Nephron progenitor cell (in vitro differentiated cells): ENCODE measurements at regions not wholly inside any gene's neighbourhood (a gene's known extent, or its start where the extent isn't known, plus 50 kb on each side); places are given as distances from the start of the nearest gene placed in this dataset.

Experiments used
- DNase-seq: peaks from one replicate; pipeline ENCODE4 v3.0.0; 2021
- H3K27ac Mint-ChIP-seq: 2 replicates; pipeline ENCODE4 v1.8.0; 2021; ENCODE audit warnings: mild to moderate bottlenecking, moderate library complexity, mixed read lengths
- H3K27me3 Mint-ChIP-seq: 2 replicates; pipeline ENCODE4 v1.8.0; 2021; ENCODE audit warnings: mild to moderate bottlenecking, low read depth, mixed read lengths; ENCODE audit not compliant: poor library complexity
- H3K36me3 Mint-ChIP-seq: 2 replicates; pipeline ENCODE4 v1.8.0; 2021; ENCODE audit warnings: low read depth, mixed read lengths
- H3K4me1 Mint-ChIP-seq: 2 replicates; pipeline ENCODE4 v1.8.0; 2021; ENCODE audit warnings: mixed read lengths
- H3K4me3 Mint-ChIP-seq: 2 replicates; pipeline ENCODE4 v1.8.0; 2021; ENCODE audit warnings: mild to moderate bottlenecking, moderate library complexity, mixed read lengths
- H3K9me3 Mint-ChIP-seq: 2 replicates; pipeline ENCODE4 v1.8.0; 2021; ENCODE audit warnings: mild to moderate bottlenecking, moderate library complexity, mixed read lengths
- TF ChIP-seq, protein P1 (sequence below): fragments of 200-600 bp; sonication (generic); IDR thresholded peaks from 2 replicates; pipeline ENCODE4 v1.5.0; 2021; ENCODE audit warnings: antibody characterized with exemption

DNA sequence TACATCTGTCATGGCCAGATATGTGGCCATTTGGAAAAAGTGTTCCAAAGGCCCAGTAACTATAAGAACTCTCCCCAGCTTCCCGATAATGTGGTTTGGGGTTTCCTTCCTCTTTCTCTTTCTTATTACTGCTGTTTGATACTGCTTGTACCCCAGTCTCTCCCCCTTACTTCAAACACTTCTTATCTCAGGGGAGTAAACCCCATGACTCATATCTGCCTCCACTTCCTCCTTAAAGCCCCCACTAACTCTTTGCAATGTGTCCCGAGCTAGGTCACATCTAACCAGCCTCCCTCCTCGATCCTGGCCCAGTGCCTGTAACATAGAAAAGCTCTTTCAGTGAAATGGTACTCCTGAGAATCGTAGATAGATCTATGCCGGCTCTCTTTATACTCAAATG lies 82.4 kb upstream of the STARD13 start:
- Mint-ChIP-seq H3K9me3 (peaks cover 3% of the 10 kb centered on the region), H3K27ac (peak overlapping the region; percentile 7), H3K4me1 (peaks cover 7% of the 10 kb centered on the region), H3K4me3 (no peak overlapping the region), H3K27me3 (peaks cover 6% of the 10 kb centered on the region), H3K36me3 (no peaks in the 10 kb centered on the region)
- DNase-seq: no peak
- TF ChIP-seq, protein P1, sequence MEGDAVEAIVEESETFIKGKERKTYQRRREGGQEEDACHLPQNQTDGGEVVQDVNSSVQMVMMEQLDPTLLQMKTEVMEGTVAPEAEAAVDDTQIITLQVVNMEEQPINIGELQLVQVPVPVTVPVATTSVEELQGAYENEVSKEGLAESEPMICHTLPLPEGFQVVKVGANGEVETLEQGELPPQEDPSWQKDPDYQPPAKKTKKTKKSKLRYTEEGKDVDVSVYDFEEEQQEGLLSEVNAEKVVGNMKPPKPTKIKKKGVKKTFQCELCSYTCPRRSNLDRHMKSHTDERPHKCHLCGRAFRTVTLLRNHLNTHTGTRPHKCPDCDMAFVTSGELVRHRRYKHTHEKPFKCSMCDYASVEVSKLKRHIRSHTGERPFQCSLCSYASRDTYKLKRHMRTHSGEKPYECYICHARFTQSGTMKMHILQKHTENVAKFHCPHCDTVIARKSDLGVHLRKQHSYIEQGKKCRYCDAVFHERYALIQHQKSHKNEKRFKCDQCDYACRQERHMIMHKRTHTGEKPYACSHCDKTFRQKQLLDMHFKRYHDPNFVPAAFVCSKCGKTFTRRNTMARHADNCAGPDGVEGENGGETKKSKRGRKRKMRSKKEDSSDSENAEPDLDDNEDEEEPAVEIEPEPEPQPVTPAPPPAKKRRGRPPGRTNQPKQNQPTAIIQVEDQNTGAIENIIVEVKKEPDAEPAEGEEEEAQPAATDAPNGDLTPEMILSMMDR: no peak

DNA sequence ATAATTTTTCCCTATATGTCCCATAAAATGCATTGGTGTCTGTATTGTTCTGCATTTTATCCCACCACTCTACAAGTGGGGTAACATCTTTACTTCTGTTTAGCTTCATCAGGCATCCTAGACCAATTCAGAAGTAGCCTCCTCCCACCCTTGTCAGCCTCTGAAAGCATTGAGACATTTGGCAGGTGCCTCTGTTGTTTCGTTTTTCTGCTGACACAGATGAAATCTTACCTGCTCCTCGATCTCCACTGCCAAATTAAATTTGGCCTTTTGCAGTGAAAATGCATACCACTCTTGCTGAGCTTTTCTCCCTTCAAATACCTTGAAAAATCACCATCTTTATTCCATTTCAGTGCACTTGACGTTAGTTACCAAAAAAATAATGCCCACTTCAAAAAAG lies 83.5 kb upstream of the STARD13 start:
- no peaks in the 10 kb centered on the region for H3K36me3 Mint-ChIP-seq
- H3K4me1 Mint-ChIP-seq: peaks cover 7% of the 10 kb centered on the region
- H3K27me3 Mint-ChIP-seq: peaks cover 6% of the 10 kb centered on the region
- no peak overlapping the region for H3K27ac Mint-ChIP-seq
- TF ChIP-seq, protein P1: no peak
- no peak for DNase-seq
- H3K9me3 Mint-ChIP-seq: no peaks in the 10 kb centered on the region
- H3K4me3 Mint-ChIP-seq: no peak overlapping the region

DNA sequence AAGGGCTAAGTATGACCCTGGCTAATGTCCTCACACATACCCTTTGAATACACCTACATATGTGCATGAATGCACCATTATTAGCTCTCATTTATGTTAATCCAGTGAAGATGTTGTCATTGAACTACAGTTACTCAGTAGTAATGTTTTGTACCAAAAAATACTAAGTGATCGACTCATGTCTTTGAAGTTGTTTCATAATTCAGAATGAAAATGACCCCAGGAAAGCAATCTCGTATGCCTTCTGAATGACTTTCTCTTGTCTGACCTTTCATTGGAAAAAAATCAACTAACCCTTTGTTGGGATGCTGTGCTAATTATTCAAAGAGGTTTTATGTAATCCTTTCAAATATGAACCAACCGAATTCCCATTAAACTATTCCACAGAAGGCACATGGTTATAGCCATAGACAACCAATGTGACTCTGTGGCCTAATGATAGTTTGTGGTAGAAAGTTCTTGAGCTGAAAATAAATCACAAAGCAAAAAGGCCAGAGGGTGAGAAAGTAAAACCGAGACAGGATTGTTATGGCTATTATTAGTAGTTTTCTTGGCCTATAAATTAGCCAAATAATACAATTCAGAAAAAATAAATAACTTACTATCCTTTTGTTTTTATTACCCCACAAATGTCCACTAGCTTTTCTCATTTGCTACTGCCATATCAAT lies 86.8 kb upstream of the STARD13 start:
- no peak overlapping the region for H3K4me3 Mint-ChIP-seq

DNA sequence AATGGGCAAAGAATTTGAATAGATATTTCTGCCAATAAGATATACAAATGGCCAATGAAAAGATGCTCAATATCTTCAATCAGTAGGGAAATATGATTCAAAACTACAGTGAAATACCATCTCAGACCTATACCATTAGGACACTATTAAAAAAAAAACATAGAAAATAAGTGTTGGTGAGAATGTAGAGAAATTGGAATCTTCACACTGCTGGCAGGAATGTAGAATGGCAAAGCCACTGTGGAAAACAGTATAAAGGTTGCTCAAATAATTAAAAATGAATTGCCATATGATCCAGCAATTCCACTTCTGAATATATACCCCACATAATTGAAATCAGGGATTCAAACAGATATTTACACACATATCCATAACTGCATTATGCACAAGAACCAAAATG lies 88.1 kb upstream of the STARD13 start:
- Mint-ChIP-seq H3K36me3 (no peaks in the 10 kb centered on the region), H3K9me3 (no peaks in the 10 kb centered on the region), H3K4me1 (peaks cover 7% of the 10 kb centered on the region), H3K27me3 (peaks cover 3% of the 10 kb centered on the region), H3K27ac (no peak overlapping the region), H3K4me3 (no peak overlapping the region)
- DNase-seq: no peak
- TF ChIP-seq, protein P1: no peak

More for the DNA sequence above, 86.8 kb upstream of the STARD13 start:
- no peak for DNase-seq
- H3K9me3 Mint-ChIP-seq: no peaks in the 10 kb centered on the region
- no peak overlapping the region for H3K27ac Mint-ChIP-seq
- H3K27me3 Mint-ChIP-seq: peaks cover 3% of the 10 kb centered on the region
- peaks cover 7% of the 10 kb centered on the region for H3K4me1 Mint-ChIP-seq
- TF ChIP-seq, protein P1: no peak
- no peaks in the 10 kb centered on the region for H3K36me3 Mint-ChIP-seq

DNA sequence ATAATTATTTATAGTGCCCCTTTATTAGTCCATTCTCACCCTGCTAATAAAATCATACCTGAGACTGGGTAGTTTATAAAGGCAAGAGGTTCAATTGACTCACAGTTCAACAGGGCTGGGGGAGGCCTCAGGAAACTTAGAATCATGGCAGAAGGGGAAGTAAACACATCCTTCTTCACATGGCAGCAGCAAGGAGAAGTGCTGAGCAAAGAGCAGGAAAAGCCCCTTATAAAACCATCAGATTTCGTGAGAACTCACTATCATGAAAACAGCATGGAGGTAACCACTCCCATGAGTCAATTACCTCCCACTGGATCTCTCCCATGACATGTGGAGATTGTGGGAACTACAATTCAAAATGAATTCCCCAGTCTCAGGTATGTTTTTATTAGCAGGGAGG lies 89.9 kb upstream of the STARD13 start:
- Mint-ChIP-seq H3K27ac (no peak overlapping the region), H3K36me3 (no peaks in the 10 kb centered on the region), H3K27me3 (peaks cover 3% of the 10 kb centered on the region), H3K4me1 (no peaks in the 10 kb centered on the region), H3K9me3 (no peaks in the 10 kb centered on the region), H3K4me3 (no peak overlapping the region)
- TF ChIP-seq, protein P1: no peak
- no peak for DNase-seq

DNA sequence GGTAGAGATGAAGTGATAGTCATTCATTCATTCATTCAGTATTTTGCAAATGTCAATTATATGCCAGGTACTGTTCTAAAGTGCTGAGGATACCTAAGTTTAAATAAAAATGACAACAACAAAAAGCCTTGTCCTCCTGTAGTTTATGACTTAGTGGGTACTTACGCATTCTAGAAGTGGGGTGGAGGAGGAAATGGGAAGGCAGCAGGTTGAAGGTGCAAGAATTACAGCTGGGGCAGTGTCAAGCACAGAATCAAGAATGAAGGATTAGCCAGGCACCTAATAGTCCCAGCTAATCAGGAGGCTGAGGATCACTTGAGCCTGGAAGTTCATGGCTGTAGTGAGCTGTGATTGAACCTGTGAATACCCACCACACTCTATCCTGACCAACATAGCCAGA lies 90.7 kb upstream of the STARD13 start:
- Mint-ChIP-seq H3K9me3 (no peaks in the 10 kb centered on the region), H3K36me3 (no peaks in the 10 kb centered on the region), H3K27me3 (no peaks in the 10 kb centered on the region), H3K4me3 (no peak overlapping the region), H3K4me1 (no peaks in the 10 kb centered on the region), H3K27ac (no peak overlapping the region)
- no peak for DNase-seq
- TF ChIP-seq, protein P1: no peak
